Dedifferentiated amniotic fluid mesenchymal stem cell (primary cell): ENCODE measurements at regions not wholly inside any gene's neighbourhood (a gene's known extent, or its start where the extent isn't known, plus 50 kb on each side); places are given as distances from the start of the nearest gene placed in this dataset.
"Not testable (repeated sequence)": the region's sequence is repeated elsewhere in the genome, so short reads cannot be mapped to it uniquely, and the experiment has no call there.

Source experiments
- DNase-seq: peaks from one replicate; pipeline ENCODE4 v3.0.0-alpha.2; 2016; ENCODE audit errors: extremely low spot score

DNA sequence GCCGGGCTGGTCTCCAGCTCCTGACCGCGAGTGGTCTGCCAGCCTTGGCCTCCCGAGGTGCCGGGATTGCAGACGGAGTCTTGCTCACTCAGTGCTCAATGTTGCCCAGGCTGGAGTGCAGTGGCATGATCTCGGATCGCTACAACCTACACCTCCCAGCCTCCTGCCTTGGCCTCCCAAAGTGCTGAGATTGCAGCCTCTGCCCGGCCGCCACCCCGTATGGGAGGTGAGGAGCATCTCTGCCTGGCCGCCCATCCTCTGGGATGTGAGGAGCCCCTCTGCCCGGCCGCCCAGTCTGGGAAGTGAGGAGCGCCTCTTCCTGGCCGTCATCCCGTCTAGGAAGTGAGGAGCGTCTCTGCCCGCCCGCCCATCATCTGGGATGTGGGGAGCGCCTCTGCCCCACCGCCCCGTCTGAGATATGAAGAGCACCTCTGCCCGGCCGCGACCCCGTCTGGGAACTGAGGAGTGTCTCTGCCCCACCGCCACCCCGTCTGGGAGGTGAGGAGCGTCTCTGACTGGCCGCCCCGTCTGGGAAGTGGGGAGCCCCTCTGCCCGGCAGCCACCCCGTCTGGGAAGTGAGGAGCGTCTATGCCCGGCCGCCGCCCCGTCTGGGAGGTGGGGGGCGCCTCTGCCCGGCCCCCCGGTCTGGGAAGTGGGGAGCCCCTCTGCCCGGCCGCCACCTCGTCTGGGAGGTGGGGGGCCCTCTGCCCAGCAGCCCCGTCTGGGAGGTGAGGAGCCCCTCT is 861.8 kb upstream of the INTU start:
- DNase-seq = not testable (repeated sequence)

DNA sequence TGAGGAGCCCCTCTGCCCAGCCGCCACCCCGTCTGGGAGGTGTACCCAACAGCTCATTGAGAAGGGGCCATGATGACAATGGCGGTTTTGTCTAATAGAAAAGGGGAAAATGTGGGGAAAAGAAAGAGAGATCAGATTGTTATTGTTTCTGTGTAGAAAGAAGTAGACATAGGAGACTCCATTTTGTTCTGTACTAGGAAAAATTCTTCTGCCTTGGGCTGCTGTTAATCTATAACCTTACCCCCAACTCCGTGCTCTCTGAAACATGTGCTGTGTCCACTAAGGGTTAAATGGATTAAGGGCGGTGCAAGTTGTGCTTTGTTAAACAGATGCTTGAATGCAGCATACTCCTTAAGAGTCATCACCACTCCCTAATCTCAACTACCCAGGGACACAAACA is 861.1 kb upstream of the INTU start:
- not testable (repeated sequence) for DNase-seq

GRCh38 chr4:126772662-126773061 is 860.1 kb upstream of the INTU start:
- DNase-seq = no peak

- no peak for DNase-seq
These were observed 857.2 kb upstream of the INTU start for GRCh38 chr4:126775485-126776106.

DNA sequence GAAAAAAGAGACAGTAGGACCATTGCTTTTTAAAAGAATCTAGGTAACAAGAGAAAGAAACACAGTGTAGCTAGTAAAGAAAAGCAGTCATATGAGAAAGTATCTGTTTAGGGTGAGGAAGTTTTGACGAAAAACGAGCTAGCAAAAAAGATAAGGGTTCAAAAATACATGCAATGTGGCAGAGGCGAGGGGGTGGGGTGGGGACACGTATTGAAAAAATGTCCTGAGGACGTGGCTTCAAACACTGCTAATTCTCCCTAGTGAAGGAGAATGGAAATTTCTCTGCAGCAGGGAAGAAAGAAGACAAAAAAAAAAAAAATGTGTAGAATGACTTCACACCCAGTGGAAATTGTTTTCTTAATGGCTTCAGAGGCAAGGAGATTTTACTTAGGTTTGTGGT is 856.4 kb upstream of the INTU start:
- DNase-seq = no peak

GRCh38 chr4:126777649-126778048 is 855.1 kb upstream of the INTU start:
- peak; percentile 89 for DNase-seq

DNA sequence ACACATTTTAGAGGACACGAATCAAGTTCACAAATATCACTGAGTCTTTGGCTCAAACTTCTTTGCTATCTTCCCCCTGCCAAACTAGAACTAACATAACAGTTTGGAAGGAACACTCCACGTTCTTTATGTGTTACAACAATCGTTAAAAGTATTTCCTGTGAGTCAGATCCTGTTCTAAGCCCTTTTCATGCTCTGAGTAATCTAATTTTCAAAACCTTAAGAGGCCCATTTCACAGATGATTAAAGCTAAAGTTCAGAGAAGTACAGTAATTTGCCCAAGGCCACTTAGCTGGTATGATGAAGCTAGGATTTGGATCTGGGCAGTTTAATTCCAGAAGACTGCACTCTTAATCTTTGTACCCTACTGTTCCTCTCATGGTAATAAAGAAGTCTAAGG is 854.4 kb upstream of the INTU start:
- peak; percentile 64 for DNase-seq

GRCh38 chr4:126779001-126779400 is 853.8 kb upstream of the INTU start:
- no peak for DNase-seq

GRCh38 chr4:126779436-126780166 is 853.2 kb upstream of the INTU start:
- no peak for DNase-seq

GRCh38 chr4:126783191-126783590 is 849.6 kb upstream of the INTU start:
- DNase-seq = no peak

DNA sequence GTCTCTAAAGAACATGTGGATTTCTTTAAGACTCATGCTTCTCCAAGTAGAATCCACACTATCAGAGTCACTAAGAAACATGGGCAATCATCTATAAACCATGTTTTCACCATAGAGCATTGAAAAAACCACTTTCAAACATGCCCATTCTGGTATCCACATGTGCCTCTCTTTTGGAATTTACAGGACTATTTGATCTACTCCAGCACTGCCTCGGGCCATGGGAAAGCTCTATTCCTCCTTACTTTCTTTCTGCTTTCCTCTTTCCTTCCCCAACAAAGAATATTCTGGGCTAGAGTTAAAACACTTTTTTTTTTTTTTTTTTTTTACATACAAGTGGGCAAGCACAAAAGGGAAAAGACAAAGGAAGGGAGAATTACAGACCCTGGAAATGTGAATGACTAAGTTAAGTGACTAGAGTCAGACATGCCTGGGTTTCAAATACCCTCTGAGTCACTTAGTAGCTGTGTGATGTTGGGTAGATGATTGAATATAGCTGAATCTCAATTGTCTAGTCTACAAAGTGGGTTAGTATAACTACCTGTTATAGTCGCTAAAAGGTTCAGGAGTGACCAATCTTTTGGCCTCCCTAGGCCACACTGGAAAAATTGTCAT is 847.7 kb upstream of the INTU start:
- DNase-seq = no peak

DNA sequence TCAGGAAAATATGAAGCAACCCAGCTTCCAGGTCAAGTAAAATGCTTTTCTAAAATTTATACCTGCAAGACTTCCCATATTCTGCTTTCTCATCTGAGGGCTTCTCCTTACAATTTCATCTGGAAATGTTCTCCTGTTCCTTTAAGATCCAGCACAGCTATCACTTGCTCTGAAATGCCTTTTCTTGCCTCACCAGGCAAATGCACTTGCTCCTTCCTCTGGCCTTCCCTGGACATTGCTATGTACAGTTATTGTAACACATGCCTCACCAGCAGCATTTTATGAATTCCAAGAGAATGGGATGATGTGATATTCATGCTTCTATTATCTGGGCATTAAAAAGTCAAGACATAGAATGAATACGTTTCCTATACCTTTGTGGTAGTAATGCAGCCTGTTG is 842.1 kb upstream of the INTU start:
- peak; percentile 34 for DNase-seq

DNA sequence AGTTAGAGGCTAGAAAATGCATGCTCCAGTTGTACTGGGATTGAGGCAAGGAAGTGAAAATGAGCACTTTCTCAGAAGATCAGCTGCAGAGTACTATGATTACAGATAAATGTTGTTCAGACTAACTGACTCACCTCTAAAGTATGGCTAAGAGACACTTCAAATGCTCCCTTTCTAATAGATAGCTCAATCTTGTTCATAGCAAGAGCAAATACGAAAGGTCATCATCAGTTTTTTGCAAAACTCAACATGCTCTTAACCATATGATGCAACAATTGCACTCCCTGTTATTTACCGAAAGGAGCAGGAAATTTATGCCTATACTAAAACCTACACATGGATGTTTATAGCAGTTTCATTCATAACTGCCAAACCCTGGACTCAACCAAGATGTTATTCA is 838.4 kb upstream of the INTU start:
- DNase-seq = no peak

DNA sequence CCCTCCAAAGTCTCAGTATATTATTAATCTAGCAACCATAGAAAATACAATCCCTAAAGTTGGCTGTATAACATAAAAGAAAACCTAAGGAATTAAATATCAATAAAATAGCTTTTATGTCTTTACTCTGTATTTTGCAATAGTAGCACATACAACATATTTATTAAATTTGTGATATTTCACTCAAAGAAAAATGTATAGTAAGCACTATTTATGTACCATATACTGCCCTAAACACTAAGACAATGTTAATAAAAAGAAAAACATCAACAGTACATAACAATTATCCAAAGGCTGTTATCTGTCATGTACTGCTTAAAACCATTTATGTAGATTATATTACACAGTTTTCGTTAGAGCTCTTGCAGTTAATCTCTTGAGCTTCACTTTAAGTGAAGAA is 834.5 kb upstream of the INTU start:
- DNase-seq = no peak

DNA sequence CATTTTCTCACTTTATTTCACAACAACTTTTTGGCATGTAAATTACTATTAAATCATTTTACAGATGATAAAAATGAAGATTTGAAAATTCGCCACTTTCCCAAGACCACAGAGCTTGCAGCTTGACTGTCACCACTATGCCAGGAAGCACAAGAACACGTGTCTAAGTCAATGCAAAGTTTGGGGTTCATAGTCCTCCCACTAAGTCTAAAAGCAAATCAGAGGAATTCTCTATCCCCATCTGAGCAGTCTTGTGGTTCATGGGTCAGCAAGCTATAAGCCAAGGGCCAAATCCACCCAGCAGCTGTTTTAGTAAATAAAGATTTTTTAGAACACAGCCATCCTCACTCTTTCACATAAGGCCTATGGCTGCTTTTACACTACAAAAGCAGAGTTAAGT is 833.3 kb upstream of the INTU start:
- DNase-seq = no peak

GRCh38 chr4:126799971-126800574 is 832.7 kb upstream of the INTU start:
- no peak for DNase-seq

DNA sequence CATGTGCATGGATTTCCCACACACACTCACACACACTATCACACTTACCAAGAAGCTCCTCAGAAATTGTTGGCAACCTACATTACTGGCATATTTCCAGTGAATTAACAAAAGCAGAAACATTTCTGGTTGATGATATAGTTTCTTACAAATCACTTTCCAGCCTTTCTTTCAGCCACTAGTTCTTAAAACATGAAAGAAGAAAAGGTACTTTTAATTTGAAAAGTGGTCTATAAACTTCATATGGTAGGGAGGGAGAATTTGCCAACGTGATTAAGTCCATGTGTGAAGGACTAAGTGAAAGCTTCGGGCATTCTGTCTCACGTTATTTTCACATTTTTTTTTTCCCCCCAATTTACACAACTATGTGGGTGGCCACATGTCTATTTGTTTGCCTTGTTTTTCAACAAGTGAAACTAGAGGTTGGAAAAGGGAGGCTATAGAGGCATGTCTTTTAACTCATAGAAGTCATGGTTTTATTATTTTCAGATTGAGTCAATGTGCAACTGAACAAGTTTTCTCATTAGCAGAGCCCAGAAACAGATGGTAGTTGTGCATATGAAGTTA is 832.1 kb upstream of the INTU start:
- DNase-seq = no peak

- peak; percentile 23 for DNase-seq
These were observed 825.6 kb upstream of the INTU start for GRCh38 chr4:126807132-126807531.

- DNase-seq = no peak
These were observed 820.7 kb upstream of the INTU start for GRCh38 chr4:126812076-126812475.

DNA sequence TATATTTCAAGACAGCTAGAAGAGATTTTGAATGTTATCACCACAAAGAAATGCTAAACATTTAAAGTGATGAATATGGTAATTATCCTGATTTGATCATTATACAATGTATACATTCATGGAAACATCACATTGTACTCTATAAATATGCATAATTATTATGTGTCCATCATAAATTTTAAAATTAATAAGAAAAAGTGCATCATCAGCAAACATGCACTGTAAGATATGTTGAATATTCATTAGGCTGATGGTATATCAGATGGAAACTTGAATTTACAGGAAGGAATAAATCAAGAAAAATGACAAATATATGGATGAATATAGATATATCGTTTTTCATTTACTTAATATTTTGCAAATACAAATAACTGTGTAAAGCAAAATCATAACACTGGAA is 812.1 kb upstream of the INTU start:
- no peak for DNase-seq

- DNase-seq = no peak
These were observed 811.6 kb upstream of the INTU start for GRCh38 chr4:126821152-126821551.

- DNase-seq = no peak
These were observed 807.7 kb upstream of the INTU start for GRCh38 chr4:126825083-126825482.
